Bronchial epithelial cell (primary cell): ENCODE measurements at regions not wholly inside any gene's neighbourhood (a gene's known extent, or its start where the extent isn't known, plus 50 kb on each side); places are given as distances from the start of the nearest gene placed in this dataset.

Experiments
- DNase-seq: peaks from one replicate; pipeline ENCODE4 v3.0.0-alpha.2; 2010; ENCODE audit warnings: low read depth
- FAIRE-seq: peaks from 2 replicates; lab custom pipeline; 2011; peaks lifted over from hg19 to GRCh38; lab: Jason Lieb, UNC
- H3K27me3 ChIP-seq: 2 replicates; pipeline ENCODE4 v1.5.1; 2011; ENCODE audit warnings: low read length; ENCODE audit not compliant: control insufficient read depth, insufficient read depth
- H3K36me3 ChIP-seq: 2 replicates; pipeline ENCODE4 v1.5.1; 2011; ENCODE audit warnings: low read length; ENCODE audit not compliant: control insufficient read depth, insufficient read depth
- H3K4me3 ChIP-seq: 2 replicates; pipeline ENCODE4 v1.5.1; 2011; ENCODE audit warnings: mild to moderate bottlenecking, low read depth, low read length, control low read depth
- TF ChIP-seq, protein P1 (sequence below): IDR thresholded peaks from 2 replicates; pipeline ENCODE4 v1.5.1; 2011; ENCODE audit warnings: mild to moderate bottlenecking, moderate library complexity, low read length, control low read depth, inconsistent platforms; ENCODE audit not compliant: insufficient read depth, severe bottlenecking

DNA sequence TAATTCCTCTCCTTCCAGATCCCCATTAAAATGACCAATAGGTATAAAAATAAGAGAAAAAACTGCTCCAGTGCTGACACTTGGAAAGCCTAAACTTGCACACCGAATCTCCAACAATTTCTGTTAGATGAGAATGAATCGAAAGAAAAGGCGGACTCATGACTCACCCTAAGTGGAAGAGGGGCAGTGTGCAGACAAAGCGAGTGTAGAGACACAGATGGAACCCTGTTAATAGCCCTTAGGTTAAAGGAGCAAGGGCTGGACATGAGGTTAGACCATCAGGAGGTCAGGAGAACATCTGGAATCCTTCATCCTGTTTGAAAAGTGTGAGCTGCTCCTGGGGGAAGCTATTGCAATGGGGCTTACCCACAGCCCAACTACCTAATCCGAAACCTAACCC lies 103.4 kb upstream of the GLI3 start:
- H3K27me3 ChIP-seq = peaks cover 1% of the 10 kb centered on the region
- DNase-seq (no peak), FAIRE-seq (no peak)
- no peak overlapping the region for H3K4me3 ChIP-seq
- TF ChIP-seq, protein P1, sequence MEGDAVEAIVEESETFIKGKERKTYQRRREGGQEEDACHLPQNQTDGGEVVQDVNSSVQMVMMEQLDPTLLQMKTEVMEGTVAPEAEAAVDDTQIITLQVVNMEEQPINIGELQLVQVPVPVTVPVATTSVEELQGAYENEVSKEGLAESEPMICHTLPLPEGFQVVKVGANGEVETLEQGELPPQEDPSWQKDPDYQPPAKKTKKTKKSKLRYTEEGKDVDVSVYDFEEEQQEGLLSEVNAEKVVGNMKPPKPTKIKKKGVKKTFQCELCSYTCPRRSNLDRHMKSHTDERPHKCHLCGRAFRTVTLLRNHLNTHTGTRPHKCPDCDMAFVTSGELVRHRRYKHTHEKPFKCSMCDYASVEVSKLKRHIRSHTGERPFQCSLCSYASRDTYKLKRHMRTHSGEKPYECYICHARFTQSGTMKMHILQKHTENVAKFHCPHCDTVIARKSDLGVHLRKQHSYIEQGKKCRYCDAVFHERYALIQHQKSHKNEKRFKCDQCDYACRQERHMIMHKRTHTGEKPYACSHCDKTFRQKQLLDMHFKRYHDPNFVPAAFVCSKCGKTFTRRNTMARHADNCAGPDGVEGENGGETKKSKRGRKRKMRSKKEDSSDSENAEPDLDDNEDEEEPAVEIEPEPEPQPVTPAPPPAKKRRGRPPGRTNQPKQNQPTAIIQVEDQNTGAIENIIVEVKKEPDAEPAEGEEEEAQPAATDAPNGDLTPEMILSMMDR = no peak
- H3K36me3 ChIP-seq = no peaks in the 10 kb centered on the region

DNA sequence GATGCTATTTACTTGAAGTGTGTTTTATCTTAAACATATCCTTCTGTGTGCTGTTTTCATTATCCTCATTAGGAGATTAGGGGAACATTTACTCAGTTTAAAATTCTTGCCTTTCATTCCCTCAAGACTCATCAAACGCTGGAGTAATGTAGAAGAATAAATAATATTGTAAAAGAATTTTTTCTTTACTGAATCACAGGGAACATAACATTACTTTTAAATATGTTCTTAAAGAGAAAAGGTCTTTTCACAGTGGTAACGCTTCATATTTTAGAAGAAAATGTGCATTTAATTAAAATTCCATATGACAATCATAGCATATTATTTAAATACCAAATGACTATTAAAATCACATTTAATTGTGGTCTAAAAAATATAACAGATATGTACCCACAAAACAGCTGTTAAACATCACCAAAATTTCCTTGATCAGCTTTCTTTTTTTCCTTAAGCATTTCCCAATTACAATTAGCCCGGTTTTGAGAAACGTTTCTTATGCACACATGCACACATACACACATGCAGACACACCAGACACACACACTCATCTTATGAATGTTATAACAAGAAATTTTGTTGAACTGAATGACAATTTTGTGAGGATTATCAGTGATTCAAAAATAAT lies 102.0 kb upstream of the GLI3 start:
- TF ChIP-seq, protein P1 = no peak
- Histone ChIP-seq H3K36me3 (no peaks in the 10 kb centered on the region), H3K27me3 (peaks cover 1% of the 10 kb centered on the region), H3K4me3 (no peak overlapping the region)
- no peak for DNase-seq
- FAIRE-seq = no peak

DNA sequence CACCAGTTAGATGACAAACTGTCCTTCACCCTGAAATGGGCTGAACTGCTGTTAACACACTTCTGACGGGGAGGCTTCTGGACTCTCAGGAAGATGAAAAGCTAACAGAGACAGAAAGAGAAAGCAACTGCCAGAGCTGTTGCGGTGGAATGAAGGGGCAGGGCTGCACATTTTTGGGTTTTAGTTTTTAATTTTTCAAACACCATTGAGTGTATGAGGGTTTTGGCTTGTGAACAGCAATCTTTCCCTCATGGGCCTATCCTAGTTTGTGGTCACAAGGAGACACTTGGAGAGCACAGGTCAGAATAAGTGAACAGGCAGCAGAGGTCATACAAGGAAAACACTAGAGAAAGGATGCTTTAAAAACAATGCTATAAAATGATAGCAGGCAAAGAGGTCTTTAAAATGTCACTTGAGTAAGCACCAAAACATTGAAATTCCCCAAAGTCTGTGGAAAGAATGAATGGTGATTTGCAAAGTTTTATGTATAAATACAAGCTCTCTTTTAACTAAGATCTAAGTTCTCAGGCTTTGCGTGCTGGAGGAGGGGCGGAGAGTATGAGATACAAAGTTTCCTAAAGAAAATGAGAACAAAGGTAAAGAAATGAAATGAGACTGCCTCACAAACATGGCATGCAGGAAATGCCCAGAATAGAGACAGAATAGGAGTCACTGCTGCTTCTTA lies 101.4 kb upstream of the GLI3 start:
- TF ChIP-seq, protein P1 = no peak
- no peaks in the 10 kb centered on the region for H3K27me3 ChIP-seq
- no peak for DNase-seq
- no peaks in the 10 kb centered on the region for H3K36me3 ChIP-seq
- no peak for FAIRE-seq
- no peak overlapping the region for H3K4me3 ChIP-seq

DNA sequence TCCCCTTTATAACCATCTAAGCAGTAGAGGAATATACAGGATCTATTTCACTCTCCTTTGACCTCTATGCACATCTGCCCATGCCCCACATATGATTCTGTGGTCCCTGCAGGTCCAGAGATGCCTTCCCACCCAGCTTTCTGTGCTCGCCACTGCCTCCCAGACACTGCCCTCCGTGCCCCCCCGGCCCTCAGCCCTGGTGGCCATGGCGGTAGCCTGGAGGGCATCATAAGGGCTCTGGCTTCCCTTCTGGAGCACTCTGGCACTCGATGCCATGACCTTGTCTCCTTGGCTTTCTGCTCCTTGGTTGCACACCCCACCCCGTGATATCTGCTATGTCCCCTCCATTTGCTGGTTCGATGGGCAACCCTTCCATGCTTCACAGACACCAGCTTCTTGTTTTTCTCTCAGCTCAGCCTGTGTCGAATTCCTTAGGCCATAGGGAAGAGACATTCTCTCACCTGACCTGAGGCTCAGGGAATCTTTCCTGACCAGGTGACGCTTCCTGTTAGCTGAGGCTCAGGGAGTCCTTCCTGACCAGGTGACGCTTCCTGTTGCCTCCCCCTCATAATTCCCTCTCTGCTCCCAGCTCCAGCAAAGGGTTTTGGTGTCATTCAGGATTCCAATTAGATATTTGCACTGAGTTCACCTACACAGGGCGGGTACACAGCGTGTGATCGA lies 100.4 kb upstream of the GLI3 start:
- no peak for DNase-seq
- no peak for FAIRE-seq
- H3K27me3 ChIP-seq = no peaks in the 10 kb centered on the region

DNA sequence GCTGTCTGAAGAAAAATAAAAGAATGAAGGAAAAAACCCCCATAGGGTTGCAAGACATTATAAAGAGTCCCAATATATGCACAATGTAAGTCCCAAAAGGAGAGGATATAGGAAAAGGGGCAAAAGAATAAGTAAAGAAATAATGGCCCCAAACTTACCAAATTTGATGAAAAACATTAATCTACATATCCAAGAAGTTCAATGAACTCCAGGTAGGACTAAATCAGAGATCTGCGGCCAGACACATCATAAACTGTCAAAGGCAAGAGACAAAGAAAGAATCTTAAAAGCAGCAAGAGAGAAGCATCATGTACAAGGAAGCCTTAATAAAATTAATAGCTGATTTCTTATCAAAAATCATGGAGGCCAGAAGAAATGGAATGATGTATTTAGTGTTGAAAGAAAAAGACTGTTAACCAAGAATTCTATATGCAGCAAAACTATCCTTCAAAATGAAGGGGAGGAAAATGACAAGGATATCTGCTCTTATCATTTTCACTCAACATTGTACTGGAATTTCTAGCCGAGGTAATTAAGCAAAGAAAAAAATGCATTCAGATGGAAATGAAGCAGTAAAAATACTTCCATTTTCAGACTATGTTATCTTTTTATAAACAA lies 95.7 kb upstream of the GLI3 start:
- Histone ChIP-seq H3K4me3 (no peak overlapping the region), H3K36me3 (no peaks in the 10 kb centered on the region), H3K27me3 (no peaks in the 10 kb centered on the region)
- FAIRE-seq (no peak), DNase-seq (no peak)
- TF ChIP-seq, protein P1 = no peak

More for the DNA sequence above, 100.4 kb upstream of the GLI3 start:
- TF ChIP-seq, protein P1 = no peak
- Histone ChIP-seq H3K36me3 (no peaks in the 10 kb centered on the region), H3K4me3 (no peak overlapping the region)
